Retinal pigment epithelial cell (primary cell): ENCODE measurements at regions not wholly inside any gene's neighbourhood (a gene's known extent, or its start where the extent isn't known, plus 50 kb on each side); places are given as distances from the start of the nearest gene placed in this dataset.

Experiments used
- DNase-seq: peaks from one replicate; pipeline ENCODE4 v3.0.0-alpha.2; 2010; ENCODE audit warnings: low read depth
- H3K4me3 ChIP-seq: 2 replicates; pipeline ENCODE4 v1.5.1; 2011; ENCODE audit warnings: mild to moderate bottlenecking, low read length, control low read depth, moderate library complexity
- TF ChIP-seq, protein P1 (sequence below): conservative IDR thresholded peaks from 2 replicates; pipeline ENCODE4 v1.5.1; 2011; ENCODE audit warnings: low read depth, low read length, control low read depth, inconsistent platforms

- TF ChIP-seq, protein P1, sequence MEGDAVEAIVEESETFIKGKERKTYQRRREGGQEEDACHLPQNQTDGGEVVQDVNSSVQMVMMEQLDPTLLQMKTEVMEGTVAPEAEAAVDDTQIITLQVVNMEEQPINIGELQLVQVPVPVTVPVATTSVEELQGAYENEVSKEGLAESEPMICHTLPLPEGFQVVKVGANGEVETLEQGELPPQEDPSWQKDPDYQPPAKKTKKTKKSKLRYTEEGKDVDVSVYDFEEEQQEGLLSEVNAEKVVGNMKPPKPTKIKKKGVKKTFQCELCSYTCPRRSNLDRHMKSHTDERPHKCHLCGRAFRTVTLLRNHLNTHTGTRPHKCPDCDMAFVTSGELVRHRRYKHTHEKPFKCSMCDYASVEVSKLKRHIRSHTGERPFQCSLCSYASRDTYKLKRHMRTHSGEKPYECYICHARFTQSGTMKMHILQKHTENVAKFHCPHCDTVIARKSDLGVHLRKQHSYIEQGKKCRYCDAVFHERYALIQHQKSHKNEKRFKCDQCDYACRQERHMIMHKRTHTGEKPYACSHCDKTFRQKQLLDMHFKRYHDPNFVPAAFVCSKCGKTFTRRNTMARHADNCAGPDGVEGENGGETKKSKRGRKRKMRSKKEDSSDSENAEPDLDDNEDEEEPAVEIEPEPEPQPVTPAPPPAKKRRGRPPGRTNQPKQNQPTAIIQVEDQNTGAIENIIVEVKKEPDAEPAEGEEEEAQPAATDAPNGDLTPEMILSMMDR: no peak
- DNase-seq: no peak
- H3K4me3 ChIP-seq: no peak overlapping the region
These were observed 64.9 kb upstream of the PITRM1 start for GRCh38 chr10:3237530-3237929.

DNA sequence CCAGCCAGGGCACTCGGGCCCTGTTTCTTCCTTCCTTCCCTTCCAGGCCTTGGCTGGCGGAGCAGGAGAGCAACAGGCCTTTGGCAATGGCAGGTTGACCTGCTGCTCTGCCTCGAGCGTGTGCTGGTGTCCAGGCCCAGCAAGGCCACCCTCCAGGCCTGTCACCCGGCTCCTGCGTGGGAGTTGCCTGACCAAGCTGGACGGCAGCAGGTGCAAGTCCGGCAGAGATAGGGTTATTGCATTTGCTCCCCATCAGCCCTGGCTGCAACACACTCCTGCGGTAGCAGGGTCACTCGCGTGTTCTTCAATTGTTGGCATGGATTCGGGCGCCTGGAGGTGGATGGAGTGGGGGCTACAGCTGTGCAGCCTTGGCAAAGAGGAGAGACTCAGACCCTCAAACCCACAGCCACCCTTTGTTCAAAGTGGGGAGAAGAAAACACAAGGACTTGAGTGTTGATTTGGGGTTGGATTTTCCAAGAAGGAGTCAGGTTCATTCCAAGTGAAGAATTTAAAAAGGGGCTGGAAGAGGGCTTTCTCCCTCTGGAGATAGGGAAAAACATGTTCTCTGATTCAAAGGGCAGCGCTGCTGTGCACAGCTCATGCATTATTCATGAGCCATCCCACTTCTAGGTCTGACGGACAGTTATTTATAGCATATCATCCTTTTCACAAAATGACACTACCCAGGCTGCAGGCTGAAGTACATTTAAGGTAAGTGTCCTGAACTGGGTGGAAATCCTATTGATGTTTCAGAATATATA, 64.2 kb upstream of the PITRM1 start:
- TF ChIP-seq, protein P1: no peak
- no peak for DNase-seq

GRCh38 chr10:3235996-3236510, 63.5 kb upstream of the PITRM1 start:
- H3K4me3 ChIP-seq: no peak overlapping the region
- DNase-seq: no peak
- TF ChIP-seq, protein P1: no peak

More for the DNA sequence above, 64.2 kb upstream of the PITRM1 start:
- H3K4me3 ChIP-seq: no peak overlapping the region

- DNase-seq: no peak
- TF ChIP-seq, protein P1: no peak
- H3K4me3 ChIP-seq: no peak overlapping the region
These were observed 62.8 kb upstream of the PITRM1 start for GRCh38 chr10:3235395-3235794.

DNA sequence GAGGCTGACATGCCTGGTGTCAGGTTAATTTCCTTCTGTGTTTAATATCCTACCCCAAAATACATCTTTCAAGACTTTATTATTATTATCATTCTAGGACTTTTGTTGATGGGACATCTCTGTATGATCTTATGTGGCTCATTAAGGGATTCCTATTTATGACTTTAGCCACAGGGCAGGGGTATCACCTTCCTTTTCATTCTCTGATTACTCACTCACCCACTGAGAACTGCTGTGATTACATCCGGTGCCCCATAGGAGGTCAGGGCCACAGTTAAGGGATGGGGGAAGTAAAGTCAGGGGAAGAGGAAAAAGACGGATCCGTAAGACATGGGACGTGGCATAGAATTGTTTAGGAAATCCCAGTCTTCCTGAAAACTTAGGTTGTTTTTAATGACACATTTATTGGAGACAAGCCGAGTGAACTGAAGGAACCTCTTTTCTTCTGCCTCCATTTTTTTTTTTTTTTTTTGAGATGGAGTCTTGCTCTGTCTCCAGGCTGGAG, 61.0 kb upstream of the PITRM1 start:
- no peak overlapping the region for H3K4me3 ChIP-seq
- TF ChIP-seq, protein P1: no peak
- DNase-seq: no peak

DNA sequence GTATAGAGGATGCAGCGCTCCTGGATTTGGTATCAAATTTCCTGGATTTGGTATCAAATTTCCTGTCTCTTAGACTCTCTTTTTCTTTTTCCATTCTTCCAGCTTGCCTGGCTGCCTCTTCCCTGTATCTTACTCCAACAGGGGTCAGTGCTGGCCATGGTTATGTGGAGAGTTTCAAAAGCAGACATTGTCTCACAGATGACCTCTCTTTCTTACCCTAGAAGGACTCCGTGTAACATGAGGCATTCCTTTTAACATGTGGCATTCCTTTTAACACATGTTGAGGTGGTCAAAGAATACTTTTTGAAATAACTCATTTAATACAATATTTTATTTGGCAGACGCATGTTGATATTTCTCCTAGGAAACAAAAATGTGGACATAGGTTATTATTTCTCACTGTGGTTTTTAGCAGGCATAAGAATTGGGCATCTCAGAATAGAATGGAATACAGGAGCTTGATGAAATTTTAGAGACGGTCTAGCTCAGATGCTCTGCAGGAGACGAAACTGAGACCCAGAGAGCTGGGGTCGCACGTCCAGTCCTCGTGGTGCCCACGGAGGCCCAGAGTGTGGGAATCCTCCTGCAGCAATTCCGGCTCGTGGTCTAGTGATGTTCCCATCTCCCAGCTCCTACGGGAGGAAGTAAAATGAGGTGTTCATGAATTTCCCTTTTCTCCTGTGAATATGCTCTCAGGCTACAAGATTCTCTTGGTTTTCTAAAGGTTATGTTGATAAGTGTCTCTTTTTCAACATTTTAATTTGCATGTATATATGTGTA, 59.6 kb upstream of the PITRM1 start:
- TF ChIP-seq, protein P1: peak; percentile 36
- DNase-seq: no peak
- H3K4me3 ChIP-seq: no peak overlapping the region

- no peak overlapping the region for H3K4me3 ChIP-seq
- TF ChIP-seq, protein P1: no peak
- DNase-seq: no peak
These were observed 57.2 kb upstream of the PITRM1 start for GRCh38 chr10:3229815-3230214.
